ENCODE measurements at regions not wholly inside any gene's neighbourhood (a gene's known extent, or its start where the extent isn't known, plus 50 kb on each side); places are given as distances from the start of the nearest gene placed in this dataset.

DNA sequence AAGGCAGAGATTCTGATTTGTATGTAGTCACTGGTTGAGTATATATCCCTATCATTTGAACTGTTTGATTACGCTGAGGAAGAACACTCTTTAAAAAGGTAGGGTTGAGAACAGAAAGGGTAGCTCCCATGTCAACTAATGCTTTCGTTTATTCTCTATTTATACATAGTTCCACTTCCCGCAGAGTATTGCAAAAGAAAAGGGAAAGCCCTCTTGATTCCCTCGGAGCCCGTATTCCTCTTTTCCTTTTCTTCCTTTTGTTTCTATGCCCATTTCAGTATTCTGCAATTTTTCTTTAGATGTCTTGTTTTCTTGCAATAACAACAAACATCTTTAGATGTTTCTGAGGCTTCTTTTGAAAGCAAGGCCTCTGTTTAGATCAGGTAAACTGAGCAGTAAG lies 78.2 kb downstream of the DNTTIP2 start:
- no peaks in the 10 kb centered on the region for H3K9me3 ChIP-seq (ENCODE audit: low read length)
- H3K27ac ChIP-seq (ENCODE audit: low read depth, low read length): no peak overlapping the region
- H3K4me3 ChIP-seq (ENCODE audit: low read depth in 1 of 2, low read length in 2 of 2): no peak overlapping the region
- no peaks in the 10 kb centered on the region for H3K4me1 ChIP-seq (ENCODE audit: insufficient read depth, low read length)
- H3K36me3 ChIP-seq (ENCODE audit: insufficient read depth, low read length): no peaks in the 10 kb centered on the region
- H3K9ac ChIP-seq (ENCODE audit: low read length): no peak overlapping the region
- H3K27me3 ChIP-seq (ENCODE audit: control insufficient read depth in 1 of 2, insufficient read depth in 2 of 2, low read length in 2 of 2): no peaks in the 10 kb centered on the region

DNA sequence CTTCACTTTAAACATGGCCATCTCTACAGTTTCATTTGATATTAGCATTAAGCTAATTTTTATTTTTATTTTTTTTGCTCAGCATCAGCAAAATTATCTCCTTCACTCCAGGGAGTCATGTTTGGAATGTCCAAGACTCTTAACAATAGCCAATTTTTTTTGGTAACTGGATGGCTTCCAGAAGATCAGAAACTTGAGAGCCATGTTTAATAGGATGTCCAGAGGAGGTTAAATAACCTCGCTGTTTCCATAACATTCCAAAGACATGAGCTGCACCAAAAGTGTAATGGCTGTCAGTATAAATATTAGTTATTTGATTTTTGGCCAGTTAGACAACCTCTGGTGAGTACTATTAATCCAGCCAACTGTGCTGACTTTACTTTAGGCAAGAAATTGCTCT lies 80.7 kb downstream of the DNTTIP2 start:
- Histone ChIP-seq H3K9ac (ENCODE audit: low read length) (no peak overlapping the region), H3K36me3 (ENCODE audit: insufficient read depth, low read length) (no peaks in the 10 kb centered on the region), H3K4me1 (ENCODE audit: insufficient read depth, low read length) (no peaks in the 10 kb centered on the region), H3K27me3 (ENCODE audit: control insufficient read depth in 1 of 2, insufficient read depth in 2 of 2, low read length in 2 of 2) (no peaks in the 10 kb centered on the region), H3K4me3 (ENCODE audit: low read depth in 1 of 2, low read length in 2 of 2) (no peak overlapping the region), H3K27ac (ENCODE audit: low read depth, low read length) (no peak overlapping the region), H3K9me3 (ENCODE audit: low read length) (no peaks in the 10 kb centered on the region)

DNA sequence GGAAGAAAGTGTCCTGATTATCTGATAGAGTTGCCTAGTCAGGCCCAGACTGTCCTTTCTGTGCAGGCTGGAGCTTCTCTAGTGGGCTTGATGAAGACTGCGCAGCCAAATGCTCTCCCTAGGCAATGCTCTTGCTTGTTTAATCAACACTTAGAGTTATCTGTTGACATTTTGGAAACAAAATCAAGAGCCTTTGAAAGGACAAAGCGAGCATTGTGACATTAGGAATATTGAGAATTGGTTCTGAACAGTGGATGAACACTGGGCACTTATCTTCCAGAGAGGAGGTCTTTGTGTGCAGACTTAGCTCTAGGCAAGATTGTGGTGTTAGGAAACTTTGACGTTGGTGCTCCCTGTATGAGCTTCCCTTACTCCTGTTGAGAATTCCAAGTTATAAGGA lies 94.5 kb downstream of the DNTTIP2 start:
- Histone ChIP-seq H3K27me3 (ENCODE audit: control insufficient read depth in 1 of 2, insufficient read depth in 2 of 2, low read length in 2 of 2) (no peaks in the 10 kb centered on the region), H3K27ac (ENCODE audit: low read depth, low read length) (no peak overlapping the region), H3K9ac (ENCODE audit: low read length) (no peak overlapping the region), H3K4me1 (ENCODE audit: insufficient read depth, low read length) (no peaks in the 10 kb centered on the region), H3K4me3 (ENCODE audit: low read depth in 1 of 2, low read length in 2 of 2) (no peak overlapping the region), H3K9me3 (ENCODE audit: low read length) (no peaks in the 10 kb centered on the region), H3K36me3 (ENCODE audit: insufficient read depth, low read length) (no peaks in the 10 kb centered on the region)

DNA sequence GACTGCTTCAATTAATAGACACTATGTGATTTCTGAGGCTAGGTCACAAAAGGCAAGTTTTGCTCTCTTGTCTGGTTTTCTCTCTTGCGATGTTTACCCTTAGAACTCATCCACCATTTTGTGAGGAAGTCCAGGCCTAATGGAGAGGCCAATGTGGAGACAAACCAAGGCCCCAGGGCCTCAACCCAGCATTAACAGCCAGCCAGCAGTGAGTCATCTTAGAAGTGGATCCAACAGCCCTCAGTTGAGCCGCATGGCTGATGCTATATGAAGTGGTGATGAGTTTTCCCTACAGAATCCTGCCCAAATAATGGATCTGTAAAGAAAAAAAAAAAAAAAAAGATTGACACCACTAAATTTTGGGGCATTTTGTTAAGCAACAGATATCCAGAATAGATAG lies 95.1 kb downstream of the DNTTIP2 start:
- H3K27ac ChIP-seq (ENCODE audit: low read depth, low read length): no peak overlapping the region
- H3K4me3 ChIP-seq (ENCODE audit: low read depth in 1 of 2, low read length in 2 of 2): no peak overlapping the region
- no peaks in the 10 kb centered on the region for H3K36me3 ChIP-seq (ENCODE audit: insufficient read depth, low read length)
- no peaks in the 10 kb centered on the region for H3K27me3 ChIP-seq (ENCODE audit: control insufficient read depth in 1 of 2, insufficient read depth in 2 of 2, low read length in 2 of 2)
- H3K4me1 ChIP-seq (ENCODE audit: insufficient read depth, low read length): no peaks in the 10 kb centered on the region
- no peaks in the 10 kb centered on the region for H3K9me3 ChIP-seq (ENCODE audit: low read length)
- no peak overlapping the region for H3K9ac ChIP-seq (ENCODE audit: low read length)

DNA sequence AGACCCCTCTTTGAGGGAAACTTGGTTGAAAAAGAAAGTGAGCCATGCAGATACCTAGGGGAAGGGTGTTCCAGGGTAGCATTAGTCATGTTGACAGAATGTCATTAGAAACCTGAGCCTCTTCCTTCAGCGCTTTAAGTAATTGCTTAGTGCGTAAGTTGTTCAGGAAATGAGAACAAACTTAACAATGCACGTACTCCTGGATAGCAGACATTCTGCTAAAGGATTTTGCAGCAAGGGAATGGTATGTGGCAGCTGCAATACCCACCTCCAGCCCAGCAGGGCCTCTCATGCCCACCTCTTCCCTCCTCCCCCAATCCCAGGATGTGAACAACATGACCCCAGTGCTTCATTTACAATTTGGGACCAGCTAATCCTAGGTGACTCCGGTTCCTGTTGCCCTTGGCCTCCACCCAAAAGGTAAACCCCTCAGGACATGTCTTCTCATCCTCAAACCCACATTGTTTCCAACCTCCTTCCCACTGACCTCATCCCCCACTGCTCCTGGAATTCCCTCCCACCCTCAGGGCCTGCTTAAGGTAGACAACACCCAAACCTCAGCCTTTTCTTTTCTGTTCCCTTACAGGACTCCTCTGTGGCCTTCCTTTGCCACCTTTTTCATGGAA lies 98.0 kb upstream of the BCAR3 start:
- no peak overlapping the region for H3K9ac ChIP-seq (ENCODE audit: low read length)
- H3K27me3 ChIP-seq (ENCODE audit: control insufficient read depth in 1 of 2, insufficient read depth in 2 of 2, low read length in 2 of 2): no peaks in the 10 kb centered on the region
- H3K27ac ChIP-seq (ENCODE audit: low read depth, low read length): no peak overlapping the region
- H3K4me1 ChIP-seq (ENCODE audit: insufficient read depth, low read length): no peaks in the 10 kb centered on the region
- no peaks in the 10 kb centered on the region for H3K9me3 ChIP-seq (ENCODE audit: low read length)
- H3K36me3 ChIP-seq (ENCODE audit: insufficient read depth, low read length): no peaks in the 10 kb centered on the region
- H3K4me3 ChIP-seq (ENCODE audit: low read depth in 1 of 2, low read length in 2 of 2): no peak overlapping the region

DNA sequence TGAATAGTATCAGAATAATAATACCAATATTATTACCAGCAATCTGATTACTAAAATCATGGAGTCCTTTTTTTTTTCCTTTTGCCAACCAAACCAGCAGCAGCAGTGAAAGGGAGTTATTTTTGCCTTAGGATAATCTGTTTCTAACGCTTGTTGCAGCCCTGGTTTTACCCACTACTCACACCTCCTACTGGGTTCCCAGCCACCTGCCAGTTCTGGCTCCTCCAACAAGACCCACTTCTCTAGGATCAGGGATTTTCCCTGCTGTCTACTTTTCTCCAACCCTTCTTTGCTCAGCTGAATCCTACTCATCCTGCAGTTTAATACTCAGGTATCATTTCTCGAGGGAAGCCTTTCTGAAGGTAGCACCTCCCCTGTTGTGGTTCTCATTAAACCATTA lies 96.8 kb upstream of the BCAR3 start:
- Histone ChIP-seq H3K9ac (ENCODE audit: low read length) (no peak overlapping the region), H3K9me3 (ENCODE audit: low read length) (no peaks in the 10 kb centered on the region), H3K4me1 (ENCODE audit: insufficient read depth, low read length) (no peaks in the 10 kb centered on the region), H3K27ac (ENCODE audit: low read depth, low read length) (no peak overlapping the region), H3K4me3 (ENCODE audit: low read depth in 1 of 2, low read length in 2 of 2) (no peak overlapping the region), H3K27me3 (ENCODE audit: control insufficient read depth in 1 of 2, insufficient read depth in 2 of 2, low read length in 2 of 2) (no peaks in the 10 kb centered on the region), H3K36me3 (ENCODE audit: insufficient read depth, low read length) (no peaks in the 10 kb centered on the region)

DNA sequence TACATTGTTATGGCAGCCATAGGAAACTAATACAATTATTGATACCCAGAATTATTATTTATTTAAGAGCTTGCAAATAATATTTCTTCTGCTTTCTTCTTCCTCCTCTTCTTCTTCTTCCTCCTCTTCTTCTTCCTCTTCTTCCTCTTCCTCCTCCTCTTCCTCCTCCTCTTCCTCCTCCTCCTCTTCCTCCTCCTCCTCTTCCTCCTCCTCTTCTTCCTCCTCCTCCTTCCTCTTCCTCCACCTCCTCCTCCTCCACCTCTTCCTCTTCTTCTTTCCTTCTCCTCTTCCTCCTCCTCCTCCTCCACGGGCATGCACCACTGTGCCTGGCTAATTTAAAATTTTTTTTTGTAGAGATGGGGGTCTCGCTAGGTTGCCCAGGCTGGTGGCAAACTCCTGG lies 95.6 kb upstream of the BCAR3 start:
- H3K27me3 ChIP-seq (ENCODE audit: control insufficient read depth in 1 of 2, insufficient read depth in 2 of 2, low read length in 2 of 2): no peaks in the 10 kb centered on the region
- no peaks in the 10 kb centered on the region for H3K36me3 ChIP-seq (ENCODE audit: insufficient read depth, low read length)
- no peak overlapping the region for H3K4me3 ChIP-seq (ENCODE audit: low read depth in 1 of 2, low read length in 2 of 2)
- H3K4me1 ChIP-seq (ENCODE audit: insufficient read depth, low read length): no peaks in the 10 kb centered on the region
- H3K9me3 ChIP-seq (ENCODE audit: low read length): no peaks in the 10 kb centered on the region
- no peak overlapping the region for H3K9ac ChIP-seq (ENCODE audit: low read length)
- H3K27ac ChIP-seq (ENCODE audit: low read depth, low read length): no peak overlapping the region

DNA sequence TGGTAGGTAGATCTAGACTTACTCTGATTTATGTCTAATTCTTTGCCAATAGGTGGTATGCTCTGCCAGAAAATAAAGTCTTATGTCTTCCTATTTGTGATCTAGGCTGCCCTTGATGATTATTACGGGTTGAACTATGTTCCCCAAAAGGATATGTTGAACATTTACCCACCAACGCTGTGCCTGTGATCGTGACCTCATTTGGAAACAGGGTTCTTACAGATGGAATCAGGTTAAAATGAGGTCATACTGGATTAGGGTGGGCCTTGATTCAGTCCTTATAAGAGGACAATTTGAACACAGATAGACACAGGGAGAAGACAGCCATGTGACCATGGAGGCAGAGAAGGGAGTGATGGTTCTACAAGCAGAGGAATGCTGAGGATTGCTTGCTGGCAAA lies 95.1 kb upstream of the BCAR3 start:
- no peaks in the 10 kb centered on the region for H3K9me3 ChIP-seq (ENCODE audit: low read length)
- H3K27ac ChIP-seq (ENCODE audit: low read depth, low read length): no peak overlapping the region
- H3K27me3 ChIP-seq (ENCODE audit: control insufficient read depth in 1 of 2, insufficient read depth in 2 of 2, low read length in 2 of 2): no peaks in the 10 kb centered on the region
- H3K36me3 ChIP-seq (ENCODE audit: insufficient read depth, low read length): no peaks in the 10 kb centered on the region
- no peaks in the 10 kb centered on the region for H3K4me1 ChIP-seq (ENCODE audit: insufficient read depth, low read length)
- H3K9ac ChIP-seq (ENCODE audit: low read length): no peak overlapping the region
- no peak overlapping the region for H3K4me3 ChIP-seq (ENCODE audit: low read depth in 1 of 2, low read length in 2 of 2)

DNA sequence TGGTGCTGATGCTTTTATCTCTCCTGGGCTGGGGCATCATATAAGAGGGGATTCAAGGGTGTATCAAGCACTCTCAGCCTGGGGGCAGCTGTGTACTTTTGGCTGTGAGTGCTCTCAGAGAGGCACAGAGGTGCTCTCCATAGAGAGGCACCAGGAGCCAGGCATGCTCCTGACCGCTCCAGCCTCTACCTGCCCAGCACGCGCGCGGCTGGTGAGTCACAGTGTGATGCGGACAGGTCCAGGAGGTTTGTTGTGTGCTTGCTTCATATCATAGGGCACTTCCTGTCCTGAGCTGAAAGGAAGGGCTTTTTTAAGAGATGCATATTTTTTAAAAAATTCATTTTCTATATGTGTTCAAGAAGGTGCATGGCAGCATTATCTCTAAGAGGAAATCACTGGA lies 93.6 kb upstream of the BCAR3 start:
- H3K4me3 ChIP-seq (ENCODE audit: low read depth in 1 of 2, low read length in 2 of 2): no peak overlapping the region
- H3K9me3 ChIP-seq (ENCODE audit: low read length): no peaks in the 10 kb centered on the region
- no peaks in the 10 kb centered on the region for H3K27me3 ChIP-seq (ENCODE audit: control insufficient read depth in 1 of 2, insufficient read depth in 2 of 2, low read length in 2 of 2)
- no peak overlapping the region for H3K27ac ChIP-seq (ENCODE audit: low read depth, low read length)
- no peak overlapping the region for H3K9ac ChIP-seq (ENCODE audit: low read length)
- no peaks in the 10 kb centered on the region for H3K4me1 ChIP-seq (ENCODE audit: insufficient read depth, low read length)
- no peaks in the 10 kb centered on the region for H3K36me3 ChIP-seq (ENCODE audit: insufficient read depth, low read length)

DNA sequence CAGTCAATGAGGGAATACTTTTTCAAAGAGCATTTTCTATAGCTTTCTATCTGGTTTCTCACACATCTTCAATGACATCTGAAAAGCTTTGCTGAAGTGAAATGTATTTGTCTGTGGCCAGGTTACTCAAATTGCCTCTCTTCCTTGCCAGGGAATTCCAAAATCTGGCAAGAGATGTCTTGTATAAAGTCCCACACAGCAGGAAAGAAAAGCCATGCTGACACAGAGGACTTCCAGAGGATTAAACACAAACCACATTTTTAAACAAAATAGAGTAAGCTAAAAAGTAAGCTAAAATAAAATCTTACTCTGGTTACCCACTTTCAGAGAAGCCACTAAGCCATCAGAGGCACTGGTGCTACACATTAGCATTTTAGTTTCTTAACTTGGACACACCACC lies 93.1 kb upstream of the BCAR3 start:
- H3K36me3 ChIP-seq (ENCODE audit: insufficient read depth, low read length): no peaks in the 10 kb centered on the region
- no peak overlapping the region for H3K27ac ChIP-seq (ENCODE audit: low read depth, low read length)
- no peaks in the 10 kb centered on the region for H3K27me3 ChIP-seq (ENCODE audit: control insufficient read depth in 1 of 2, insufficient read depth in 2 of 2, low read length in 2 of 2)
- no peak overlapping the region for H3K4me3 ChIP-seq (ENCODE audit: low read depth in 1 of 2, low read length in 2 of 2)
- H3K9ac ChIP-seq (ENCODE audit: low read length): no peak overlapping the region
- H3K9me3 ChIP-seq (ENCODE audit: low read length): no peaks in the 10 kb centered on the region
- no peaks in the 10 kb centered on the region for H3K4me1 ChIP-seq (ENCODE audit: insufficient read depth, low read length)

DNA sequence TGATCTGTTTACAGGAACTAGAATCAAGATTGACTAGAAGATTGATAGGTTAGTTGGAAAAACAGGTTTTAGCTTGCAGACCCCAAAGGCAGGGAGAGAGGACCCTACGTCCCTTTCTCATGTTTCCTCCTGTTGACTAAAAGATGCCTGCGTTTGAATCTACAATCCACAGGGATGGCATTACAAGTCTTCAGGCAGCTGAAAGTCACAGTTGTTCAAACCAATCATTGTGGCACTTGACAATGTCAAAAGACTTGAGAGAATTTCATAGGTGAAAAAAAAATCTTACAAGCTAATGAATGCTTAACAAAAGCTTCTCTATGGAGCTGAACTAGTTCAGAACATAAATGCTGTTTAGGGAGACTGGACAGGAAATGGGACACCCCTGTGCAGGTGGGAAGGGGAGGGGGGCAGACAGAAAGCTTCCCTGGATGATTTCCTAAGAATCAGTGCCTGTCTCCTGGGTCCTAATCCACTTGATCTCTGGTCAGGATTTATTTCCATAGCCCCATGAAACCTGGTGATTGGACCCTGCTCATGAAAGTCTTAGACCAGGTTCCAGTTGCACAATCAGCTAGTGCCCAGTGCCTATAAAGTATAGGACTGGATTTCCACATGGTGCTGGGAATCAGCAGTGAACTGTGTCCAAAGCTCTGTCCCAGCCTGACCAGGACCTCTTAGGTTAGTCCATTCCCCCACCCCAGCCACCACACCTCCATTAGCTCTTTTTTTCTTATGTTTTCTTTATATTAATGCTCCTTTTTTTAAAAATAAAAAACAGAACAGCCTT lies 91.6 kb upstream of the BCAR3 start:
- Histone ChIP-seq H3K4me3 (ENCODE audit: low read depth in 1 of 2, low read length in 2 of 2) (no peak overlapping the region), H3K27ac (ENCODE audit: low read depth, low read length) (no peak overlapping the region), H3K4me1 (ENCODE audit: insufficient read depth, low read length) (peaks cover 1% of the 10 kb centered on the region), H3K9ac (ENCODE audit: low read length) (no peak overlapping the region), H3K9me3 (ENCODE audit: low read length) (no peaks in the 10 kb centered on the region), H3K27me3 (ENCODE audit: control insufficient read depth in 1 of 2, insufficient read depth in 2 of 2, low read length in 2 of 2) (no peaks in the 10 kb centered on the region), H3K36me3 (ENCODE audit: insufficient read depth, low read length) (no peaks in the 10 kb centered on the region)

DNA sequence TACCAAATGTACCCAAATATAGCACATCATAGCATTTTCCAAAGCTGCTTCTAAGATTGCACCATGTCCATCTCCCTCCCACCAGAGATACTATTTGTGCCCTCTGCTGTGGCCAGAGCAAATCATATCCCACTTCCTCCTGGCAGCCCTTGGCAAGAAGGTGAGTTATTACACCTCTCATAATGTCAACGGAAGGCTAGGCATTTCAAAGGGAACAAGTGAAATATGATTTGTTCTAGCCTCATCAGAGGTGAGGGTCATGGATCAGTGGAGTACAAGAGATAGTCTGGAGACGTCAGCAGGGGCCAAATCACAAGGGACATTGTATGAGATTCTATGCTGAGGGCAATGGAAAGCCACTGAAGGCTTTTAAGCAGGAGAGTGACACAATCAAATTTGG lies 90.2 kb upstream of the BCAR3 start:
- Histone ChIP-seq H3K27me3 (ENCODE audit: control insufficient read depth in 1 of 2, insufficient read depth in 2 of 2, low read length in 2 of 2) (no peaks in the 10 kb centered on the region), H3K9me3 (ENCODE audit: low read length) (no peaks in the 10 kb centered on the region), H3K4me3 (ENCODE audit: low read depth in 1 of 2, low read length in 2 of 2) (no peak overlapping the region), H3K9ac (ENCODE audit: low read length) (no peak overlapping the region), H3K4me1 (ENCODE audit: insufficient read depth, low read length) (peaks cover 5% of the 10 kb centered on the region), H3K36me3 (ENCODE audit: insufficient read depth, low read length) (no peaks in the 10 kb centered on the region), H3K27ac (ENCODE audit: low read depth, low read length) (no peak overlapping the region)

Measured in muscle layer of colon (tissue), 2 donors.